Neural cell (in vitro differentiated cells): ENCODE measurements at regions not wholly inside any gene's neighbourhood (a gene's known extent, or its start where the extent isn't known, plus 50 kb on each side); places are given as distances from the start of the nearest gene placed in this dataset.

Experiments used
- H2AFZ ChIP-seq: fragments of 200-600, 300-800 bp; sonication (generic), shearing (Covaris generic); 2 replicates; pipeline ENCODE4 v1.6.0; 2014; ENCODE audit warnings: low read depth, mild to moderate bottlenecking, antibody characterized with exemption, low read length, moderate library complexity
- H3F3A ChIP-seq: fragments of 200-600 bp; shearing (Covaris generic); 2 replicates; pipeline ENCODE4 v1.6.1; 2016; ENCODE audit warnings: mild to moderate bottlenecking, moderate library complexity, mixed read lengths, antibody characterized with exemption, low read length; ENCODE audit not compliant: insufficient read depth, poor library complexity, severe bottlenecking
- H3K27ac ChIP-seq: fragments of 200-600, 300-800 bp; sonication (generic), shearing (Covaris generic); 2 replicates; pipeline ENCODE4 v1.5.1; 2014; ENCODE audit warnings: mild to moderate bottlenecking, low read length, moderate library complexity
- H3K27me3 ChIP-seq: fragments of 300-800, 200-600 bp; sonication (generic), shearing (Covaris generic); 2 replicates; pipeline ENCODE4 v1.6.0; 2014; ENCODE audit warnings: mild to moderate bottlenecking, low read depth, low read length, moderate library complexity; ENCODE audit not compliant: insufficient read depth
- H3K36me3 ChIP-seq: fragments of 300-800, 200-600 bp; sonication (generic), shearing (Covaris generic); 2 replicates; pipeline ENCODE4 v1.5.1; 2014; ENCODE audit warnings: mild to moderate bottlenecking, antibody characterized with exemption, low read length, moderate library complexity; ENCODE audit not compliant: insufficient read depth
- H3K4me2 ChIP-seq: fragments of 300-800, 200-600 bp; sonication (generic), shearing (Covaris generic); 2 replicates; pipeline ENCODE4 v1.6.0; 2014; ENCODE audit warnings: mild to moderate bottlenecking, low read length
- H3K4me3 ChIP-seq: fragments of 300-800, 200-600 bp; sonication (generic), shearing (Covaris generic); 2 replicates; pipeline ENCODE4 v1.5.1; 2014; ENCODE audit warnings: mild to moderate bottlenecking, low read length, moderate library complexity
- H3K79me2 ChIP-seq: fragments of 200-600 bp; shearing (Covaris generic); replicated peaks from 2 replicates; pipeline ENCODE4 v1.6.0; 2014; ENCODE audit warnings: mild to moderate bottlenecking, low read length, moderate library complexity; ENCODE audit not compliant: insufficient read depth
- H3K9ac ChIP-seq: fragments of 300-800, 200-600 bp; sonication (generic), shearing (Covaris generic); 2 replicates; pipeline ENCODE4 v1.6.1; 2016; ENCODE audit warnings: mild to moderate bottlenecking, low read length, mixed read lengths
- H3K9me2 ChIP-seq: fragments of 200-600 bp; shearing (Covaris generic); 2 replicates; pipeline ENCODE4 v1.6.1; 2016; ENCODE audit warnings: mild to moderate bottlenecking, low read length, mixed read lengths; ENCODE audit not compliant: insufficient read depth
- H3K9me3 ChIP-seq: fragments of 200-600, 300-800 bp; sonication (generic), shearing (Covaris generic); 2 replicates; pipeline ENCODE4 v1.6.1; 2016; ENCODE audit warnings: mild to moderate bottlenecking, mixed run types, low read length, moderate library complexity, mixed read lengths
- H4K20me1 ChIP-seq: fragments of 200-600 bp; shearing (Covaris generic); 2 replicates; pipeline ENCODE4 v1.6.1; 2016; ENCODE audit warnings: mild to moderate bottlenecking, mixed run types; ENCODE audit not compliant: insufficient read depth
- CTCF ChIP-seq: fragments of 450-650 bp; IDR thresholded peaks from 2 replicates; pipeline ENCODE4 v1.5.1; 2014; ENCODE audit warnings: antibody characterized with exemption, mild to moderate bottlenecking, moderate library complexity; ENCODE audit not compliant: poor library complexity, severe bottlenecking
- EP300 ChIP-seq: fragments of 450-650 bp; conservative IDR thresholded peaks from 2 replicates; pipeline ENCODE4 v1.6.1; 2014; ENCODE audit warnings: antibody characterized with exemption, mild to moderate bottlenecking, moderate library complexity; ENCODE audit not compliant: poor library complexity, severe bottlenecking
- EZH2 ChIP-seq: fragments of 200-600, 300-800 bp; shearing (Covaris generic), sonication (generic); IDR thresholded peaks from 2 replicates; pipeline ENCODE4 v1.6.1; 2014; ENCODE audit warnings: antibody characterized with exemption, low read length, borderline replicate concordance, mild to moderate bottlenecking; ENCODE audit not compliant: insufficient read depth, poor library complexity, severe bottlenecking
- MXI1 ChIP-seq: fragments of 450-650 bp; conservative IDR thresholded peaks from 2 replicates; pipeline ENCODE4 v1.6.1; 2014; ENCODE audit warnings: antibody characterized with exemption, mild to moderate bottlenecking; ENCODE audit not compliant: poor library complexity, severe bottlenecking
- POLR2AphosphoS5 ChIP-seq: IDR thresholded peaks from 2 replicates; pipeline ENCODE4 v1.6.1; 2012
- RAD21 ChIP-seq: fragments of 450-650 bp; conservative IDR thresholded peaks from 2 replicates; pipeline ENCODE4 v1.6.1; 2014; ENCODE audit warnings: antibody characterized with exemption, mild to moderate bottlenecking, moderate library complexity
- REST ChIP-seq: IDR thresholded peaks from 2 replicates; pipeline ENCODE4 v1.6.1; 2012; ENCODE audit warnings: borderline replicate concordance
- SMC3 ChIP-seq: fragments of 450-650 bp; conservative IDR thresholded peaks from 2 replicates; pipeline ENCODE4 v1.6.1; 2014; ENCODE audit warnings: antibody characterized with exemption, mild to moderate bottlenecking, moderate library complexity; ENCODE audit not compliant: poor library complexity
- TAF1 ChIP-seq: IDR thresholded peaks from 2 replicates; pipeline ENCODE4 v1.6.1; 2012; ENCODE audit warnings: low read depth

- H2AFZ ChIP-seq: no peak overlapping the region
- H3K4me2 ChIP-seq: no peak overlapping the region
- no peaks in the 10 kb centered on the region for H3K79me2 ChIP-seq
- H3K9ac ChIP-seq: no peak overlapping the region
- TF ChIP-seq RAD21 (no peak), CTCF (no peak), EZH2 (no peak), TAF1 (no peak), SMC3 (no peak), POLR2AphosphoS5 (no peak), EP300 (no peak), REST (no peak), MXI1 (no peak)
- no peaks in the 10 kb centered on the region for H3K9me3 ChIP-seq
- no peaks in the 10 kb centered on the region for H4K20me1 ChIP-seq
- H3K4me3 ChIP-seq: no peak overlapping the region
- H3K36me3 ChIP-seq: no peaks in the 10 kb centered on the region
- H3K27ac ChIP-seq: no peak overlapping the region
- no peaks in the 10 kb centered on the region for H3K9me2 ChIP-seq
- H3F3A ChIP-seq: no peaks in the 10 kb centered on the region
- H3K27me3 ChIP-seq: no peaks in the 10 kb centered on the region
Measured at GRCh38 chr13:38563739-38564138, 123.1 kb upstream of the FREM2 start.

GRCh38 chr13:38564256-38565150 is 122.4 kb upstream of the FREM2 start:
- H2AFZ ChIP-seq: no peak overlapping the region

More at GRCh38 chr13:38564256-38565150, 122.4 kb upstream of the FREM2 start:
- Histone ChIP-seq H3K9me3 (no peaks in the 10 kb centered on the region), H3K36me3 (no peaks in the 10 kb centered on the region), H3K79me2 (no peaks in the 10 kb centered on the region), H3K27me3 (no peaks in the 10 kb centered on the region), H3K4me2 (no peak overlapping the region), H3K9ac (no peak overlapping the region), H3K9me2 (no peaks in the 10 kb centered on the region), H3F3A (no peaks in the 10 kb centered on the region), H3K4me3 (no peak overlapping the region), H4K20me1 (no peaks in the 10 kb centered on the region), H3K27ac (no peak overlapping the region)
- TF ChIP-seq REST: no peak
- no peak for TF ChIP-seq CTCF
- no peak for TF ChIP-seq EP300
- no peak for TF ChIP-seq POLR2AphosphoS5
- TF ChIP-seq SMC3: no peak
- TF ChIP-seq EZH2: no peak
- no peak for TF ChIP-seq MXI1
- TF ChIP-seq TAF1: no peak
- TF ChIP-seq RAD21: no peak
